ENCODE measurements at regions not wholly inside any gene's neighbourhood (a gene's known extent, or its start where the extent isn't known, plus 50 kb on each side); places are given as distances from the start of the nearest gene placed in this dataset.

- TF ChIP-seq, protein P1, sequence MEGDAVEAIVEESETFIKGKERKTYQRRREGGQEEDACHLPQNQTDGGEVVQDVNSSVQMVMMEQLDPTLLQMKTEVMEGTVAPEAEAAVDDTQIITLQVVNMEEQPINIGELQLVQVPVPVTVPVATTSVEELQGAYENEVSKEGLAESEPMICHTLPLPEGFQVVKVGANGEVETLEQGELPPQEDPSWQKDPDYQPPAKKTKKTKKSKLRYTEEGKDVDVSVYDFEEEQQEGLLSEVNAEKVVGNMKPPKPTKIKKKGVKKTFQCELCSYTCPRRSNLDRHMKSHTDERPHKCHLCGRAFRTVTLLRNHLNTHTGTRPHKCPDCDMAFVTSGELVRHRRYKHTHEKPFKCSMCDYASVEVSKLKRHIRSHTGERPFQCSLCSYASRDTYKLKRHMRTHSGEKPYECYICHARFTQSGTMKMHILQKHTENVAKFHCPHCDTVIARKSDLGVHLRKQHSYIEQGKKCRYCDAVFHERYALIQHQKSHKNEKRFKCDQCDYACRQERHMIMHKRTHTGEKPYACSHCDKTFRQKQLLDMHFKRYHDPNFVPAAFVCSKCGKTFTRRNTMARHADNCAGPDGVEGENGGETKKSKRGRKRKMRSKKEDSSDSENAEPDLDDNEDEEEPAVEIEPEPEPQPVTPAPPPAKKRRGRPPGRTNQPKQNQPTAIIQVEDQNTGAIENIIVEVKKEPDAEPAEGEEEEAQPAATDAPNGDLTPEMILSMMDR (IDR thresholded peaks at IDR 0.05), result no peak
- TF ChIP-seq POLR2AphosphoS5 (IDR thresholded peaks at IDR 0.05), result no peak
- TF ChIP-seq POLR2A (IDR thresholded peaks at IDR 0.05), result no peak
These were observed 50.9 kb upstream of the RXRA start for GRCh38 chr9:134275375-134275774.
